ENCODE measurements at regions not wholly inside any gene's neighbourhood (a gene's known extent, or its start where the extent isn't known, plus 50 kb on each side); places are given as distances from the start of the nearest gene placed in this dataset.

DNA sequence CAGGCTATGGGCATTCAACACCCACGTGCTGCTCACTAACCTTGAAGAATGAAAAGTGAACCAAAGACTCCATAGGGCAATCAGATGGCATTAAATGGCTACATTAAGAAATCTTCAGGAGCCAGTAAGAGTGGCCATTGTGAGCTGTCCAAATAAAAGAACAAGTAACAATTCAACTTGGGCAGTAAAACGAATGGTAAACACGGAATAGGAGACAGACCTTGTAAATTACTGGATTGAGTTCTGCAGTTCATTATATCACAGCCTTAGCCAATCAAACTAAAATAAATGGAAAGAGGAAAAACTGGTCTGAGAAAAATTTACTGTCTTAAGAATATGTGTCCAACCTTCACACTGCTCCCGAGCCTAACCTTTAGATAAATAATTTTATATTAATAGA is 306.5 kb upstream of the ZNF521 start:
- TF ChIP-seq BHLHE40 (IDR thresholded peaks at IDR 0.05; ENCODE audit: low read depth, low read length): no peak
- TF ChIP-seq SREBF2 (IDR thresholded peaks at IDR 0.05): no peak
- TF ChIP-seq MAZ (IDR thresholded peaks at IDR 0.05; ENCODE audit: borderline replicate concordance, low read depth, low read length): no peak
- TF ChIP-seq ZSCAN20 (CRISPR knock-in tag; IDR thresholded peaks at IDR 0.05): no peak
- no peak for TF ChIP-seq TFCP2L1 (CRISPR knock-in tag; IDR thresholded peaks at IDR 0.05)
- POLR2A ChIA-PET: no interaction called here
- H3K4me2 ChIP-seq: no peak overlapping the region
- H3K27ac ChIP-seq: no peak overlapping the region
- no peaks in the 10 kb centered on the region for H3K9me3 ChIP-seq
- WGBS (ENCODE audit: missing lambda C conversion rate): 6% methylated on average over 4 of the region's 4 CpGs
- H3K4me3 ChIP-seq: no peak overlapping the region
- FAIRE-seq (no peak), ATAC-seq (no peak), DNase-seq (ENCODE audit: low read depth in 1 of 2, low spot score in 1 of 2) (no peak)
- CTCF ChIA-PET: no interaction called here
- no peaks in the 10 kb centered on the region for H3K4me1 ChIP-seq

DNA sequence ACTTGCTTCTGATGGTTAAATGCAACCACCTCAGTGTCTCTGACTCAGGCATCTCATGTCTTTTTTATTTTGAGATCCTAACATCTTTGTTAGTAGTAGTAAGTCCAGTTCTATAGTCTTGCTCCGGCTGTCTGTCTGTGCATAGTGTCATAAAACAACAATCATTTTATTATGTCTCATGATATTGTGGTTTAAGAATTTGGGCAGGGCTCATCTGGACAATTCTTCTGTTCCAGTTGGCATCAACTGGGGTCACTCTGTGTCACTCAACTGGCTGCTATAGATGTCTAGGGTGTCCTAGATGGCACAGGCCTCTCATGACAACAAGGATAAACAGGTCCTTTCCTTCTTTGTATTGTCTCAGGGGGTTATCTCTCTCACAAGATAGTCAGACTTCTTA is 299.6 kb upstream of the ZNF521 start:
- H3K9me3 ChIP-seq: no peaks in the 10 kb centered on the region
- FAIRE-seq (no peak), DNase-seq (ENCODE audit: low read depth in 1 of 2, low spot score in 1 of 2) (no peak), ATAC-seq (no peak)
- TF ChIP-seq, protein P1, sequence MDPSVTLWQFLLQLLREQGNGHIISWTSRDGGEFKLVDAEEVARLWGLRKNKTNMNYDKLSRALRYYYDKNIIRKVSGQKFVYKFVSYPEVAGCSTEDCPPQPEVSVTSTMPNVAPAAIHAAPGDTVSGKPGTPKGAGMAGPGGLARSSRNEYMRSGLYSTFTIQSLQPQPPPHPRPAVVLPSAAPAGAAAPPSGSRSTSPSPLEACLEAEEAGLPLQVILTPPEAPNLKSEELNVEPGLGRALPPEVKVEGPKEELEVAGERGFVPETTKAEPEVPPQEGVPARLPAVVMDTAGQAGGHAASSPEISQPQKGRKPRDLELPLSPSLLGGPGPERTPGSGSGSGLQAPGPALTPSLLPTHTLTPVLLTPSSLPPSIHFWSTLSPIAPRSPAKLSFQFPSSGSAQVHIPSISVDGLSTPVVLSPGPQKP (IDR thresholded peaks at IDR 0.05; ENCODE audit: low read depth, low read length): no peak
- TF ChIP-seq POLR2A (IDR thresholded peaks at IDR 0.05; ENCODE audit: low read length): no peak
- CTCF ChIA-PET: no interaction called here
- H3K4me2 ChIP-seq: no peak overlapping the region
- no peaks in the 10 kb centered on the region for H3K4me1 ChIP-seq
- no peak overlapping the region for H3K4me3 ChIP-seq
- POLR2A ChIA-PET: no interaction called here
- no peak overlapping the region for H3K27ac ChIP-seq
- 0% methylated on average over 1 of the region's 1 CpG for WGBS (ENCODE audit: missing lambda C conversion rate)

DNA sequence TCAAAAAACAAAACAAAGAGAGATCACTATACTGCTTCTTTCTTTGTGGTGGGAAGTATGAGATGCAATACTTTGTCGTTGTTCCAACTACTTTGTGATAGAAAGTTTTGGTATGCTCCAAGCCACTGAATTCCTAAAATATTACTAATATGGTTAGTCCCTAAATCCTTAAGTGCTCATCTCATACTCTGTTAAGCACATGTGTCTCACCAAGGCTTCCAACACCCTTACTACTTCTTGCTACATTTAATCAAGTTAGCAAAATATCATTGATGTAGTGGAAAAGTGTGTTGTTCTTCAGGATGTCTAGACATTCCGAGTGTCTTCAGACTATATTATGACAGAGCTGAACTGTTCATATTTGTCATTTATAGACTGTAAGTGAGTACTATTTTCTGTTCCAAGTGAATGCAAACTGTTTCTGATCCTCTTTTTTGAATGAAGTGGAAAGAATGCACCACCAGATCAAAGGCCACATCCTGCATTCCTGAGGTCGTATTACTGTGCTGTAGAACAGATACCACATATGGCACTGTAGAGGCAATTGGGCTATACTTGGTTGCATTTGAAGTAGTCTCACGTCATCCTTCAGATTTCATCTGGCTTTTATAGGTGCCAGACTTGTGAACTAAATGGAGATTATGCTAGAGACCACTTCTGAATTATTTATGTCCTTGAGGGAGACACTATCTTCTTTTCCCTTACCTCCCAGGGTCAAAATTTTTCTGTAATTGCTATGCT is 298.4 kb upstream of the ZNF521 start:
- DNase-seq (ENCODE audit: low read depth in 1 of 2, low spot score in 1 of 2) (no peak), ATAC-seq (no peak), FAIRE-seq (no peak)
- WGBS (ENCODE audit: missing lambda C conversion rate): 3% methylated on average over 4 of the region's 4 CpGs
- Histone ChIP-seq H3K4me2 (no peak overlapping the region), H3K4me3 (no peak overlapping the region), H3K27ac (no peak overlapping the region), H3K4me1 (no peaks in the 10 kb centered on the region), H3K9me3 (no peaks in the 10 kb centered on the region)
- TF ChIP-seq KDM1A (IDR thresholded peaks at IDR 0.05; ENCODE audit: low read depth) (no peak), ZFP36 (IDR thresholded peaks at IDR 0.05; ENCODE audit: borderline replicate concordance, partially characterized antibody) (no peak)
- TF ChIP-seq, protein P2, sequence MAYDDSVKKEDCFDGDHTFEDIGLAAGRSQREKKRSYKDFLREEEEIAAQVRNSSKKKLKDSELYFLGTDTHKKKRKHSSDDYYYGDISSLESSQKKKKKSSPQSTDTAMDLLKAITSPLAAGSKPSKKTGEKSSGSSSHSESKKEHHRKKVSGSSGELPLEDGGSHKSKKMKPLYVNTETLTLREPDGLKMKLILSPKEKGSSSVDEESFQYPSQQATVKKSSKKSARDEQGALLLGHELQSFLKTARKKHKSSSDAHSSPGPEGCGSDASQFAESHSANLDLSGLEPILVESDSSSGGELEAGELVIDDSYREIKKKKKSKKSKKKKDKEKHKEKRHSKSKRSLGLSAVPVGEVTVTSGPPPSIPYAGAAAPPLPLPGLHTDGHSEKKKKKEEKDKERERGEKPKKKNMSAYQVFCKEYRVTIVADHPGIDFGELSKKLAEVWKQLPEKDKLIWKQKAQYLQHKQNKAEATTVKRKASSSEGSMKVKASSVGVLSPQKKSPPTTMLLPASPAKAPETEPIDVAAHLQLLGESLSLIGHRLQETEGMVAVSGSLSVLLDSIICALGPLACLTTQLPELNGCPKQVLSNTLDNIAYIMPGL (CRISPR knock-in tag; IDR thresholded peaks at IDR 0.05; ENCODE audit: borderline replicate concordance): no peak
- CTCF ChIA-PET: no interaction called here
- POLR2A ChIA-PET: no interaction called here

DNA sequence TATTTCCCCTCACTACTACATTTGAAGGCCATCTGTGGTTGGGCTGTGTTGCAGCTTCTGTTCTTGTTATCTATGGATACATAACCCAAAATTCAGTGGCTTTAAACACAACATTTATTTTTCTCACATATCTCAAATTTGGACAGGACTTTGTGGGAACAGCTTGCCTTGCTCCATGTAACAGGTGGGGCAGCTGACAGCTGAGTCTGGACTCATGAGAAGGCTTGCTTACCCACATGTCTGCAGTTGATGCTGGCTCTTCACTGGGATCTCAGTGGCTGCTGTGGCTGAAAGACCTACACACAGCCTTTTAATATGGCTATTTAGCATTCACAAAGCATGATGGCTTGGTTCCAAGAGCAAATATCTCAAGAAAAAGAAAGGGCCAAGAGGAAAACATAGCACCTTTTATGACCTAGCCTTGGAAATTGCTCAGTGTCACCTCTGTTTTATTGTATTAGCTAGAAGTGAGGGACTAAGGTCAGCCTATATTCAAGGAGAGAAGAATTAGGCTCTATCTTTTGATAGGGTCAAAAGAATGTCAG is 296.8 kb upstream of the ZNF521 start:
- ChIA-PET CTCF (interaction anchor here (0.5 kb wide), 1 partner anchor 37 kb away, joined by 3 read pairs; no protein-coding TSS in a partner anchor), POLR2A (no interaction called here)
- DNase-seq (ENCODE audit: low read depth in 1 of 2, low spot score in 1 of 2) (no peak), FAIRE-seq (no peak), ATAC-seq (no peak)
- Histone ChIP-seq H3K4me2 (no peak overlapping the region), H3K4me3 (no peak overlapping the region), H3K27ac (no peak overlapping the region), H3K9me3 (no peaks in the 10 kb centered on the region), H3K4me1 (no peaks in the 10 kb centered on the region)
- no peak for TF ChIP-seq FOSL2 (IDR thresholded peaks at IDR 0.05)
- TF ChIP-seq FOSL2 (CRISPR knock-in tag; IDR thresholded peaks at IDR 0.05): no peak
- no peak for TF ChIP-seq EHF (CRISPR knock-in tag; IDR thresholded peaks at IDR 0.05)
- TF ChIP-seq GATA3 (IDR thresholded peaks at IDR 0.05; ENCODE audit: borderline replicate concordance): no peak
- TF ChIP-seq, protein P3, sequence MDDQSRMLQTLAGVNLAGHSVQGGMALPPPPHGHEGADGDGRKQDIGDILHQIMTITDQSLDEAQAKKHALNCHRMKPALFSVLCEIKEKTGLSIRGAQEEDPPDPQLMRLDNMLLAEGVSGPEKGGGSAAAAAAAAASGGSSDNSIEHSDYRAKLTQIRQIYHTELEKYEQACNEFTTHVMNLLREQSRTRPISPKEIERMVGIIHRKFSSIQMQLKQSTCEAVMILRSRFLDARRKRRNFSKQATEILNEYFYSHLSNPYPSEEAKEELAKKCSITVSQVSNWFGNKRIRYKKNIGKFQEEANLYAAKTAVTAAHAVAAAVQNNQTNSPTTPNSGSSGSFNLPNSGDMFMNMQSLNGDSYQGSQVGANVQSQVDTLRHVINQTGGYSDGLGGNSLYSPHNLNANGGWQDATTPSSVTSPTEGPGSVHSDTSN (IDR thresholded peaks at IDR 0.05): no peak
- no peak for TF ChIP-seq CBX8 (IDR thresholded peaks at IDR 0.05)
- TF ChIP-seq SMC3 (IDR thresholded peaks at IDR 0.05): no peak
- TF ChIP-seq MAFK (IDR thresholded peaks at IDR 0.05; ENCODE audit: partially characterized antibody): no peak
- TF ChIP-seq, protein P4, sequence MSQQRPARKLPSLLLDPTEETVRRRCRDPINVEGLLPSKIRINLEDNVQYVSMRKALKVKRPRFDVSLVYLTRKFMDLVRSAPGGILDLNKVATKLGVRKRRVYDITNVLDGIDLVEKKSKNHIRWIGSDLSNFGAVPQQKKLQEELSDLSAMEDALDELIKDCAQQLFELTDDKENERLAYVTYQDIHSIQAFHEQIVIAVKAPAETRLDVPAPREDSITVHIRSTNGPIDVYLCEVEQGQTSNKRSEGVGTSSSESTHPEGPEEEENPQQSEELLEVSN (IDR thresholded peaks at IDR 0.05; ENCODE audit: borderline replicate concordance, low read depth): no peak
- TF ChIP-seq CHD2 (IDR thresholded peaks at IDR 0.05; ENCODE audit: low read length, partially characterized antibody): no peak
- TF ChIP-seq, protein P5, sequence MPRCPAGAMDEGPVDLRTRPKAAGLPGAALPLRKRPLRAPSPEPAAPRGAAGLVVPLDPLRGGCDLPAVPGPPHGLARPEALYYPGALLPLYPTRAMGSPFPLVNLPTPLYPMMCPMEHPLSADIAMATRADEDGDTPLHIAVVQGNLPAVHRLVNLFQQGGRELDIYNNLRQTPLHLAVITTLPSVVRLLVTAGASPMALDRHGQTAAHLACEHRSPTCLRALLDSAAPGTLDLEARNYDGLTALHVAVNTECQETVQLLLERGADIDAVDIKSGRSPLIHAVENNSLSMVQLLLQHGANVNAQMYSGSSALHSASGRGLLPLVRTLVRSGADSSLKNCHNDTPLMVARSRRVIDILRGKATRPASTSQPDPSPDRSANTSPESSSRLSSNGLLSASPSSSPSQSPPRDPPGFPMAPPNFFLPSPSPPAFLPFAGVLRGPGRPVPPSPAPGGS (IDR thresholded peaks at IDR 0.05): no peak
- no peak for TF ChIP-seq ZFP36 (IDR thresholded peaks at IDR 0.05; ENCODE audit: borderline replicate concordance, partially characterized antibody)
- no peak for TF ChIP-seq POLR2A (IDR thresholded peaks at IDR 0.05; ENCODE audit: low read length)
- TF ChIP-seq, protein P6, sequence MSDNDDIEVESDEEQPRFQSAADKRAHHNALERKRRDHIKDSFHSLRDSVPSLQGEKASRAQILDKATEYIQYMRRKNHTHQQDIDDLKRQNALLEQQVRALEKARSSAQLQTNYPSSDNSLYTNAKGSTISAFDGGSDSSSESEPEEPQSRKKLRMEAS (IDR thresholded peaks at IDR 0.05): no peak
- no peak for TF ChIP-seq EP300 (IDR thresholded peaks at IDR 0.05)

All from A549 (cell line).